Stimulated activated CD4-positive, alpha-beta T cell treated with anti-CD3 and anti-CD28 coated beads, Interleukin-15, amount 100 ng/mL, for 48 hours (primary cell): ENCODE measurements at regions not wholly inside any gene's neighbourhood (a gene's known extent, or its start where the extent isn't known, plus 50 kb on each side); places are given as distances from the start of the nearest gene placed in this dataset.

Source experiments
- DNase-seq, 2 donors: peaks; one replicate each; pipeline ENCODE4 v3.0.0-alpha.2; 2020; ENCODE audit warnings: low read depth in 2 of 2

- DNase-seq, result no peak
Observed at GRCh38 chr17:33352526-33352925, 59.4 kb upstream of the ASIC2 start.

- no peak for DNase-seq
Observed at GRCh38 chr17:33356266-33356665, 63.2 kb upstream of the ASIC2 start.

- DNase-seq, result no peak
Observed at GRCh38 chr17:33363475-33363874, 70.4 kb upstream of the ASIC2 start.

GRCh38 chr17:33366960-33367359 lies 73.9 kb upstream of the ASIC2 start:
- no peak for DNase-seq

GRCh38 chr17:33369149-33369548 lies 76.1 kb upstream of the ASIC2 start:
- DNase-seq, result no peak

GRCh38 chr17:33369876-33370275 lies 76.8 kb upstream of the ASIC2 start:
- no peak for DNase-seq

GRCh38 chr17:33370401-33370800 lies 77.3 kb upstream of the ASIC2 start:
- no peak for DNase-seq

- DNase-seq, result no peak
Observed at GRCh38 chr17:33371377-33371776, 78.3 kb upstream of the ASIC2 start.

GRCh38 chr17:33373273-33373672 lies 80.2 kb upstream of the ASIC2 start:
- no peak for DNase-seq

- DNase-seq, result no peak
Observed at GRCh38 chr17:33375103-33375502, 82.0 kb upstream of the ASIC2 start.

- no peak for DNase-seq
Observed at GRCh38 chr17:33375783-33376182, 82.7 kb upstream of the ASIC2 start.

- DNase-seq, result no peak
Observed at GRCh38 chr17:33377837-33378595, 84.9 kb upstream of the ASIC2 start.

GRCh38 chr17:33381201-33381600 lies 88.1 kb upstream of the ASIC2 start:
- DNase-seq, result no peak

- no peak for DNase-seq
Observed at GRCh38 chr17:33383488-33384023, 90.5 kb upstream of the ASIC2 start.

GRCh38 chr17:33385133-33385532 lies 92.0 kb upstream of the ASIC2 start:
- DNase-seq, result no peak

- DNase-seq, result no peak
Observed at GRCh38 chr17:33385713-33386112, 92.6 kb upstream of the ASIC2 start.

- DNase-seq, result no peak
Observed at GRCh38 chr17:33387406-33387805, 94.3 kb upstream of the ASIC2 start.

GRCh38 chr17:33389504-33390135 lies 96.5 kb upstream of the ASIC2 start:
- no peak for DNase-seq

GRCh38 chr17:33390479-33391176 lies 97.5 kb upstream of the ASIC2 start:
- DNase-seq, result no peak

GRCh38 chr17:33396818-33397217 lies 103.7 kb upstream of the ASIC2 start:
- no peak for DNase-seq

GRCh38 chr17:33398386-33398785 lies 105.3 kb upstream of the ASIC2 start:
- no peak for DNase-seq

- DNase-seq, result no peak
Observed at GRCh38 chr17:33401249-33401648, 108.2 kb upstream of the ASIC2 start.

GRCh38 chr17:33403194-33403593 lies 110.1 kb upstream of the ASIC2 start:
- no peak for DNase-seq
